HepG2 (cell line): ENCODE measurements at regions not wholly inside any gene's neighbourhood (a gene's known extent, or its start where the extent isn't known, plus 50 kb on each side); places are given as distances from the start of the nearest gene placed in this dataset.

Experiments used
- ATAC-seq: fragments of 200-7000 bp; cut with Tn5 transposase; 3 replicates; pipeline ENCODE4 v1.9.1; 2020; ENCODE audit warnings: mild to moderate bottlenecking, moderate library complexity
- BruUV-seq: library from RNA; stranded (reverse); fragments of 400-500 nt; replicated peaks from 2 replicates; lab custom pipeline; 2021; lab: Mats Ljungman, UMichigan
- CTCF ChIA-PET: fragments of 300-600 bp; formaldehyde crosslinking; extraction: SDS; loops from one replicate; lab custom pipeline; 2021; ENCODE audit warnings: low total read pairs, inconsistent platforms, low intra/inter-chr PET ratio; lab: Yijun Ruan, JAX
- POLR2A ChIA-PET: fragments of 350-600 bp; sonication (Branson Sonifier 250); formaldehyde crosslinking; loops from one replicate; lab custom pipeline; 2020; ENCODE audit warnings: antibody characterized with exemption, inconsistent platforms; lab: Yijun Ruan, JAX
- DNase-seq: peaks from one replicate; pipeline ENCODE4 v3.0.0-alpha.2; 2015; ENCODE audit warnings: low spot score
- FAIRE-seq: peaks from 3 replicates; lab custom pipeline; 2011; peaks lifted over from hg19 to GRCh38; lab: Jason Lieb, UNC
- H2AFZ ChIP-seq: one replicate; pipeline ENCODE4 v1.6.1; 2011; ENCODE audit warnings: low read length, inconsistent platforms
- H3K27ac ChIP-seq: fragments of 300-600 bp; 3 replicates; pipeline ENCODE4 v1.8.0; 2011; ENCODE audit warnings: mixed run types, mild to moderate bottlenecking, mixed read lengths, low read length, inconsistent platforms; ENCODE audit not compliant: insufficient read depth; ENCODE audit errors: extremely low read length
- H3K27me3 ChIP-seq, 2 experiments: fragments of 200-600 bp in 1 of 2; 2 replicates in 1 of 2; 3 replicates in 1 of 2; pipeline versions ENCODE4 v1.6.0 to v1.8.0; 2011; ENCODE audit warnings: low read length in 2 of 2, mild to moderate bottlenecking in 2 of 2, moderate library complexity in 2 of 2, inconsistent platforms in 1 of 2; ENCODE audit not compliant: insufficient read depth in 2 of 2, control insufficient read depth in 1 of 2
- H3K36me3 ChIP-seq, 2 experiments: fragments of 200-600 bp in 1 of 2; replicated peaks in 1 of 2; 2 replicates in 1 of 2; 3 replicates in 1 of 2; pipeline versions ENCODE4 v1.5.1 to v1.8.0; 2011; ENCODE audit warnings: low read length in 2 of 2, inconsistent platforms in 1 of 2; ENCODE audit not compliant: insufficient read depth in 2 of 2, control insufficient read depth in 1 of 2
- H3K4me1 ChIP-seq: 2 replicates; pipeline ENCODE4 v1.5.1; 2012; ENCODE audit warnings: low read length, inconsistent platforms; ENCODE audit not compliant: insufficient read depth
- H3K4me2 ChIP-seq: 2 replicates; pipeline ENCODE4 v1.6.0; 2011; ENCODE audit warnings: low read depth, low read length, inconsistent platforms
- H3K4me3 ChIP-seq, 3 experiments: fragments of 200-600 bp in 1 of 3; sonication (generic), shearing (Covaris generic) in 1 of 3; replicated peaks in 1 of 3; 2 replicates each; pipeline ENCODE4 v1.5.1; 2011 to 2016; ENCODE audit warnings: low read length in 3 of 3, inconsistent platforms in 2 of 3, low read depth in 2 of 3, mild to moderate bottlenecking in 2 of 3, control low read depth in 1 of 3, mixed read lengths in 1 of 3; ENCODE audit not compliant: insufficient read depth in 1 of 3
- H3K79me2 ChIP-seq: one replicate; pipeline ENCODE4 v1.6.1; 2011; ENCODE audit warnings: low read length, inconsistent platforms; ENCODE audit not compliant: insufficient read depth
- H3K9ac ChIP-seq: 2 replicates; pipeline ENCODE4 v1.6.0; 2011; ENCODE audit warnings: mild to moderate bottlenecking, low read depth, low read length, inconsistent platforms; ENCODE audit not compliant: insufficient read depth
- H3K9me3 ChIP-seq: 2 replicates; pipeline ENCODE4 v1.5.1; 2012; ENCODE audit warnings: mild to moderate bottlenecking, low read length
- H4K20me1 ChIP-seq: 2 replicates; pipeline ENCODE4 v1.6.0; 2011; ENCODE audit warnings: inconsistent platforms, mild to moderate bottlenecking, low read length, moderate library complexity; ENCODE audit not compliant: insufficient read depth
- CBFB ChIP-seq: sonication (generic); formaldehyde crosslinking; IDR thresholded peaks from 2 replicates; pipeline ENCODE4 v1.4.0; 2020; ENCODE audit warnings: missing genetic modification reagents
- CBX5 ChIP-seq: sonication (generic); formaldehyde crosslinking; IDR thresholded peaks from 2 replicates; pipeline ENCODE4 v1.4.0; 2020; ENCODE audit warnings: missing genetic modification reagents, borderline replicate concordance
- LCORL ChIP-seq, 2 experiments: fragments of 450-650 bp in 1 of 2; sonication (generic) in 1 of 2; formaldehyde crosslinking in 1 of 2; IDR thresholded peaks; 2 replicates each; pipeline versions ENCODE4 v1.5.0 to v1.6.1; 2017 to 2020; ENCODE audit warnings: antibody characterized with exemption in 1 of 2, missing genetic modification reagents in 1 of 2
- ZFAT ChIP-seq: sonication (generic); formaldehyde crosslinking; conservative IDR thresholded peaks from 2 replicates; pipeline ENCODE4 v1.8.1; 2023; ENCODE audit warnings: missing genetic modification reagents, inconsistent platforms
- ZNF781 ChIP-seq: sonication (generic); formaldehyde crosslinking; IDR thresholded peaks from 2 replicates; pipeline ENCODE4 v1.5.1; 2020; ENCODE audit warnings: borderline replicate concordance, mild to moderate bottlenecking, missing genetic modification reagents; ENCODE audit errors: not compliant biosample characterization
- WGBS: methylation state at CpG from one replicate; pipeline ENCODE4 v1.1.6; 2017; ENCODE audit warnings: low lambda C conversion rate; 5-methylcytosine and 5-hydroxymethylcytosine counted together
- in situ Hi-C: cut with HindIII; loops from 2 replicates; pipeline ENCODE4 v1.10.0; 2017; ENCODE audit warnings: low pct_unique_long_range_greater_than_20kb; ENCODE audit not compliant: extremely low pct_ligation_motif_present
- intact Hi-C: fragments of 100-400 bp; cut with micrococcal nuclease; formaldehyde crosslinking; loops from one replicate; pipeline ENCODE4 v1.10.0; 2022; ENCODE audit not compliant: unreplicated experiment
- TF ChIP-seq, protein P1 (sequence below): IDR thresholded peaks from 2 replicates; pipeline ENCODE4 v1.4.0; 2020; ENCODE audit warnings: mild to moderate bottlenecking, missing genetic modification reagents

DNA sequence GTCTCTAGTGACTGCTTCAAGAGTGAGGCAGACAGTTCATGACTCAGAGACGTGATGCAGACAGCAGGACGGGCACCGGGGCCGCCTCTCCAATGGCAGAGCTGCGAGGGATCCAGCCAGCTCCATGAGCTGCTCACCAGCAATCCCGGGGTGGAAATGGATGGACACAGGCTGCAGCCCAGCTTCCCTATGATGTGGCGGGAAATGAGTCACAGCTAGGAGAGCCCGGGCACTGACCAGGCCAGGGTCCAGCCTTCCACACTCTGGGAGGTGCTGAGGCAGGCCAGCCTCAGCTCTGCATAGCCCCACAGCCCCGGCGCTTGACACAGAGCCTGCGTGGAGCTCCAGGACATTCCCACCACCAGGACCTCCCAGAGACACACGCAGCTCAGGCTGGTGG lies 244.8 kb upstream of the IRX2 start:
- TF ChIP-seq LCORL (IDR thresholded peaks at IDR 0.05), result no peak
- TF ChIP-seq LCORL (CRISPR knock-in tag; IDR thresholded peaks at IDR 0.05), result no peak
- TF ChIP-seq CBFB (CRISPR knock-in tag), result no peak
- TF ChIP-seq ZNF781 (CRISPR knock-in tag), result no peak
- no peak for TF ChIP-seq CBX5 (CRISPR knock-in tag)
- no peak for TF ChIP-seq ZFAT (CRISPR knock-in tag)
- TF ChIP-seq, protein P1, sequence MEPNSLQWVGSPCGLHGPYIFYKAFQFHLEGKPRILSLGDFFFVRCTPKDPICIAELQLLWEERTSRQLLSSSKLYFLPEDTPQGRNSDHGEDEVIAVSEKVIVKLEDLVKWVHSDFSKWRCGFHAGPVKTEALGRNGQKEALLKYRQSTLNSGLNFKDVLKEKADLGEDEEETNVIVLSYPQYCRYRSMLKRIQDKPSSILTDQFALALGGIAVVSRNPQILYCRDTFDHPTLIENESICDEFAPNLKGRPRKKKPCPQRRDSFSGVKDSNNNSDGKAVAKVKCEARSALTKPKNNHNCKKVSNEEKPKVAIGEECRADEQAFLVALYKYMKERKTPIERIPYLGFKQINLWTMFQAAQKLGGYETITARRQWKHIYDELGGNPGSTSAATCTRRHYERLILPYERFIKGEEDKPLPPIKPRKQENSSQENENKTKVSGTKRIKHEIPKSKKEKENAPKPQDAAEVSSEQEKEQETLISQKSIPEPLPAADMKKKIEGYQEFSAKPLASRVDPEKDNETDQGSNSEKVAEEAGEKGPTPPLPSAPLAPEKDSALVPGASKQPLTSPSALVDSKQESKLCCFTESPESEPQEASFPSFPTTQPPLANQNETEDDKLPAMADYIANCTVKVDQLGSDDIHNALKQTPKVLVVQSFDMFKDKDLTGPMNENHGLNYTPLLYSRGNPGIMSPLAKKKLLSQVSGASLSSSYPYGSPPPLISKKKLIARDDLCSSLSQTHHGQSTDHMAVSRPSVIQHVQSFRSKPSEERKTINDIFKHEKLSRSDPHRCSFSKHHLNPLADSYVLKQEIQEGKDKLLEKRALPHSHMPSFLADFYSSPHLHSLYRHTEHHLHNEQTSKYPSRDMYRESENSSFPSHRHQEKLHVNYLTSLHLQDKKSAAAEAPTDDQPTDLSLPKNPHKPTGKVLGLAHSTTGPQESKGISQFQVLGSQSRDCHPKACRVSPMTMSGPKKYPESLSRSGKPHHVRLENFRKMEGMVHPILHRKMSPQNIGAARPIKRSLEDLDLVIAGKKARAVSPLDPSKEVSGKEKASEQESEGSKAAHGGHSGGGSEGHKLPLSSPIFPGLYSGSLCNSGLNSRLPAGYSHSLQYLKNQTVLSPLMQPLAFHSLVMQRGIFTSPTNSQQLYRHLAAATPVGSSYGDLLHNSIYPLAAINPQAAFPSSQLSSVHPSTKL (CRISPR knock-in tag), result no peak
- CTCF ChIA-PET, result no interaction called here
- no peaks in the 10 kb centered on the region for H3K9me3 ChIP-seq
- DNase-seq, result no peak
- no peaks in the 10 kb centered on the region for H3K36me3 ChIP-seq
- peaks cover 0 to 24% of the 10 kb centered on the region in 2 experiments; a peak in 2 of 5 replicates for H3K27me3 ChIP-seq
- intact Hi-C loops, result no loop called here
- no peak overlapping the region for H3K27ac ChIP-seq
- ATAC-seq, result no peak; the same call in 2 of the 3 replicates
- H3K79me2 ChIP-seq, result no peaks in the 10 kb centered on the region
- POLR2A ChIA-PET, result no interaction called here
- no peaks in the 10 kb centered on the region for H4K20me1 ChIP-seq
- WGBS, result 3% methylated on average over 5 of the region's 12 CpGs
- in situ Hi-C loops, result no loop called here
- no peak overlapping the region for H2AFZ ChIP-seq
- H3K9ac ChIP-seq, result no peak overlapping the region
- no peak for FAIRE-seq
- H3K4me1 ChIP-seq, result no peaks in the 10 kb centered on the region
- H3K4me3 ChIP-seq, result no peak overlapping the region
- BruUV-seq, result no TSS peak
- H3K4me2 ChIP-seq, result no peak overlapping the region
